Ishikawa (cell line): ENCODE measurements at regions not wholly inside any gene's neighbourhood (a gene's known extent, or its start where the extent isn't known, plus 50 kb on each side); places are given as distances from the start of the nearest gene placed in this dataset.

Source experiments
- CREB1 ChIP-seq: IDR thresholded peaks from 2 replicates; pipeline ENCODE4 v1.6.1; 2012; ENCODE audit warnings: low read depth
- EP300 ChIP-seq: IDR thresholded peaks from 2 replicates; pipeline ENCODE4 v1.6.1; 2012; ENCODE audit warnings: borderline replicate concordance
- MAX ChIP-seq: IDR thresholded peaks from 2 replicates; pipeline ENCODE4 v1.6.1; 2012
- RAD21 ChIP-seq: IDR thresholded peaks from 2 replicates; pipeline ENCODE4 v1.6.1; 2012; ENCODE audit warnings: low read depth
- REST ChIP-seq: IDR thresholded peaks from 2 replicates; pipeline ENCODE4 v1.6.1; 2012; ENCODE audit warnings: low read depth, mild to moderate bottlenecking
- TAF1 ChIP-seq: IDR thresholded peaks from 2 replicates; pipeline ENCODE4 v1.6.1; 2012; ENCODE audit warnings: low read depth, mild to moderate bottlenecking
- TEAD4 ChIP-seq: IDR thresholded peaks from 2 replicates; pipeline ENCODE4 v1.6.1; 2012
- USF1 ChIP-seq: IDR thresholded peaks from 2 replicates; pipeline ENCODE4 v1.6.1; 2012

- TF ChIP-seq REST = no peak
- TF ChIP-seq TAF1 = no peak
- TF ChIP-seq TEAD4 = no peak
- no peak for TF ChIP-seq EP300
- TF ChIP-seq MAX = no peak
- TF ChIP-seq RAD21 = no peak
- TF ChIP-seq USF1 = no peak
- TF ChIP-seq CREB1 = no peak
These were observed 117.9 kb downstream of the COX18 start for GRCh38 chr4:72951628-72952027.
